DOHH2 (cell line): ENCODE measurements at regions not wholly inside any gene's neighbourhood (a gene's known extent, or its start where the extent isn't known, plus 50 kb on each side); places are given as distances from the start of the nearest gene placed in this dataset.

Experiments
- EZH2phosphoT487 ChIP-seq: fragments of 200-600 bp; sonication (generic); IDR thresholded peaks from 2 replicates; pipeline ENCODE4 v1.6.1; 2017; ENCODE audit warnings: borderline replicate concordance, mild to moderate bottlenecking, antibody characterized with exemption, low read length, moderate library complexity, mixed read lengths
- TF ChIP-seq, protein P1 (sequence below): fragments of 200-600 bp; sonication (generic); IDR thresholded peaks from one replicate; pipeline ENCODE4 v1.5.1; 2014; ENCODE audit warnings: antibody characterized with exemption, mild to moderate bottlenecking, low read depth, low read length; ENCODE audit not compliant: poor library complexity, severe bottlenecking

DNA sequence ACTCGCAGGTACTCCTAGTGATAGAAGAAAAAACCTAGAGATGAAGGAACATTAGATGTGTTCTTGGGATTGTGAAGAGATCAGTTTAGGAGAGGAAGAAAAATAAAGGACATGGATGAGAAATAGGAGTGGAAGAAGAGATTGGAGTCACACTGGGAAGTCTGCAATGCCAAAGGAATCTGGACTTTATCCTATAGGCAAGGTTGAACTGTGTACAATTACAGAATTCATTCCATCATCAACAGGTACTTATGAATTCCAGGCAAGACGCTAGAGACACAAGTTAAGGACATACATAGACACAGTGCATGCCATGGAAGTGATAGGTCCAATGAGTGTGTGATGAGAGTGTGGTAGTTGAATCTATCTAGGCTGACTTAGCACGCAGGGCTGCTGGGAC, 101.3 kb downstream of the EDN1 start:
- TF ChIP-seq, protein P1, sequence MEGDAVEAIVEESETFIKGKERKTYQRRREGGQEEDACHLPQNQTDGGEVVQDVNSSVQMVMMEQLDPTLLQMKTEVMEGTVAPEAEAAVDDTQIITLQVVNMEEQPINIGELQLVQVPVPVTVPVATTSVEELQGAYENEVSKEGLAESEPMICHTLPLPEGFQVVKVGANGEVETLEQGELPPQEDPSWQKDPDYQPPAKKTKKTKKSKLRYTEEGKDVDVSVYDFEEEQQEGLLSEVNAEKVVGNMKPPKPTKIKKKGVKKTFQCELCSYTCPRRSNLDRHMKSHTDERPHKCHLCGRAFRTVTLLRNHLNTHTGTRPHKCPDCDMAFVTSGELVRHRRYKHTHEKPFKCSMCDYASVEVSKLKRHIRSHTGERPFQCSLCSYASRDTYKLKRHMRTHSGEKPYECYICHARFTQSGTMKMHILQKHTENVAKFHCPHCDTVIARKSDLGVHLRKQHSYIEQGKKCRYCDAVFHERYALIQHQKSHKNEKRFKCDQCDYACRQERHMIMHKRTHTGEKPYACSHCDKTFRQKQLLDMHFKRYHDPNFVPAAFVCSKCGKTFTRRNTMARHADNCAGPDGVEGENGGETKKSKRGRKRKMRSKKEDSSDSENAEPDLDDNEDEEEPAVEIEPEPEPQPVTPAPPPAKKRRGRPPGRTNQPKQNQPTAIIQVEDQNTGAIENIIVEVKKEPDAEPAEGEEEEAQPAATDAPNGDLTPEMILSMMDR = no peak
- no peak for TF ChIP-seq EZH2phosphoT487
